ENCODE measurements at regions not wholly inside any gene's neighbourhood (a gene's known extent, or its start where the extent isn't known, plus 50 kb on each side); places are given as distances from the start of the nearest gene placed in this dataset.

GRCh38 chr5:164597293-164597900, 1092.0 kb downstream of the MAT2B start:
- TF ChIP-seq CTCF (optimal IDR thresholded peaks at IDR 0.05 in 1 of 3, IDR thresholded peaks at IDR 0.05 in 1 of 3, conservative IDR thresholded peaks at IDR 0.05 in 1 of 3; ENCODE audit: extremely low read depth in 1 of 3, insufficient read depth in 2 of 3, low read length in 3 of 3) (peak in 2 of 3 experiments; percentile 15 to 18), EZH2 (IDR thresholded peaks at IDR 0.05; ENCODE audit: low read length) (no peak)

Measured in keratinocyte (primary cell).